Calu3 (cell line): ENCODE measurements at regions not wholly inside any gene's neighbourhood (a gene's known extent, or its start where the extent isn't known, plus 50 kb on each side); places are given as distances from the start of the nearest gene placed in this dataset.
"Not testable (repeated sequence)": the region's sequence is repeated elsewhere in the genome, so short reads cannot be mapped to it uniquely, and the experiment has no call there.

Experiments
- BruUV-seq: library from RNA; stranded (reverse); fragments of 400-500 nt; replicated peaks from 2 replicates; lab custom pipeline; 2021; lab: Mats Ljungman, UMichigan
- CTCF ChIA-PET: fragments of 300-600 bp; sonication (Branson Sonifier 250); formaldehyde crosslinking; loops from one replicate; lab custom pipeline; 2022; ENCODE audit warnings: antibody characterized with exemption; lab: Charles Lee
- DNase-seq: peaks from one replicate; pipeline ENCODE4 v3.0.0; 2022
- H3K27ac Mint-ChIP-seq: one replicate; pipeline ENCODE4 v1.8.0; 2022; ENCODE audit warnings: mixed read lengths; ENCODE audit not compliant: unreplicated experiment
- H3K27me3 Mint-ChIP-seq: one replicate; pipeline ENCODE4 v1.8.0; 2022; ENCODE audit warnings: mixed read lengths; ENCODE audit not compliant: unreplicated experiment
- H3K36me3 Mint-ChIP-seq: one replicate; pipeline ENCODE4 v1.8.0; 2022; ENCODE audit warnings: mild to moderate bottlenecking, moderate library complexity, mixed read lengths; ENCODE audit not compliant: insufficient read depth, unreplicated experiment
- H3K4me1 Mint-ChIP-seq: one replicate; pipeline ENCODE4 v1.8.0; 2022; ENCODE audit warnings: mild to moderate bottlenecking, low read depth, mixed read lengths; ENCODE audit not compliant: unreplicated experiment
- H3K4me3 Mint-ChIP-seq: one replicate; pipeline ENCODE4 v1.8.0; 2022; ENCODE audit warnings: mild to moderate bottlenecking, low read depth, moderate library complexity, mixed read lengths; ENCODE audit not compliant: unreplicated experiment
- H3K9me3 Mint-ChIP-seq: one replicate; pipeline ENCODE4 v1.8.0; 2022; ENCODE audit warnings: low read depth, mixed read lengths; ENCODE audit not compliant: unreplicated experiment
- intact Hi-C: fragments of 100-400 bp; cut with micrococcal nuclease; formaldehyde crosslinking; loops from one replicate; pipeline ENCODE4 v1.10.0; 2022; ENCODE audit not compliant: unreplicated experiment
- TF ChIP-seq, protein P1 (sequence below): fragments of 200-600 bp; IDR thresholded peaks from one replicate; pipeline ENCODE4 v1.8.0; 2022; ENCODE audit warnings: antibody characterized with exemption; ENCODE audit not compliant: unreplicated experiment

DNA sequence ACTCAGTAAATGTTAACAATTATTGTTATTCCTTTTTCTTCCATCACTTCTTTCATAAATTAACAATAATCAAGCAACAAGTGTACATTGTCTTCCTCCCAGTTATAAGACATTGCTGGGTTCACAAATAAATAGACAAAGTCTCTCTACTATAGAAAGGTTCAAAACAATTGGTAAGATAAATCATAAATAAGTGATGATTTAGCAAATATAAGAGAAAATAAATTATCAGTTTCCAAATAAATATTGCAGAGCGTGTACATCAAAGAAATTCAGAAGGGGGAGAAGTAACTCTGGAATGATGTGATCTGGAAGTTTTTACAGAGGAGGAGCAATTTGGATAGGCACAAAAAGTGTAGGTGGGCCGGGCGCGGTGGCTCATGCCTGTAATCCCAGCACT lies 114.2 kb downstream of the BASP1 start:
- CTCF ChIA-PET, result no interaction called here
- no peaks in the 10 kb centered on the region for H3K27me3 Mint-ChIP-seq
- peaks cover 3% of the 10 kb centered on the region for H3K9me3 Mint-ChIP-seq
- no peak overlapping the region for H3K27ac Mint-ChIP-seq
- no peak overlapping the region for H3K4me3 Mint-ChIP-seq
- no TSS peak for BruUV-seq
- no peaks in the 10 kb centered on the region for H3K36me3 Mint-ChIP-seq
- H3K4me1 Mint-ChIP-seq, result no peaks in the 10 kb centered on the region
- DNase-seq, result no peak
- intact Hi-C loops, result no loop called here
- TF ChIP-seq, protein P1, sequence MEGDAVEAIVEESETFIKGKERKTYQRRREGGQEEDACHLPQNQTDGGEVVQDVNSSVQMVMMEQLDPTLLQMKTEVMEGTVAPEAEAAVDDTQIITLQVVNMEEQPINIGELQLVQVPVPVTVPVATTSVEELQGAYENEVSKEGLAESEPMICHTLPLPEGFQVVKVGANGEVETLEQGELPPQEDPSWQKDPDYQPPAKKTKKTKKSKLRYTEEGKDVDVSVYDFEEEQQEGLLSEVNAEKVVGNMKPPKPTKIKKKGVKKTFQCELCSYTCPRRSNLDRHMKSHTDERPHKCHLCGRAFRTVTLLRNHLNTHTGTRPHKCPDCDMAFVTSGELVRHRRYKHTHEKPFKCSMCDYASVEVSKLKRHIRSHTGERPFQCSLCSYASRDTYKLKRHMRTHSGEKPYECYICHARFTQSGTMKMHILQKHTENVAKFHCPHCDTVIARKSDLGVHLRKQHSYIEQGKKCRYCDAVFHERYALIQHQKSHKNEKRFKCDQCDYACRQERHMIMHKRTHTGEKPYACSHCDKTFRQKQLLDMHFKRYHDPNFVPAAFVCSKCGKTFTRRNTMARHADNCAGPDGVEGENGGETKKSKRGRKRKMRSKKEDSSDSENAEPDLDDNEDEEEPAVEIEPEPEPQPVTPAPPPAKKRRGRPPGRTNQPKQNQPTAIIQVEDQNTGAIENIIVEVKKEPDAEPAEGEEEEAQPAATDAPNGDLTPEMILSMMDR, result no peak

DNA sequence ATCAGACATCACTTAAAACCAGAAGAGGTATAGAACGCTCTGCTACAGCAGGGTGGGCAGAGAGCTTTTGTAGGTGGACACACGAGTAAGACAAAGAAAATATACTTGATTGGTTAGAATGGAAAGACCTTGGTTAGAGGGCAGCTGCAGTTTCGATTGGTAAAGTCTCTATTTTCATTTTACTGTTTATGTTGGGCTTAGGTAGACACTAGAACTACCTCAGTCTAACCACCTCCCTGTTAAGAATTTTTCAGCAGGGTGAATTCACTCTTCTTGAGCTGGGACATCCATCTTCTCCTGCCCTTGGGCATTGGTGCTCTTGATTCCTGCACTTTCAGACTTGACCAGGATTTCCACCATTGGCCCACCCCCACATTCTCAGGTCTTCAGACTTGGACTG lies 116.3 kb downstream of the BASP1 start:
- BruUV-seq, result no TSS peak
- intact Hi-C loops, result no loop called here

DNA sequence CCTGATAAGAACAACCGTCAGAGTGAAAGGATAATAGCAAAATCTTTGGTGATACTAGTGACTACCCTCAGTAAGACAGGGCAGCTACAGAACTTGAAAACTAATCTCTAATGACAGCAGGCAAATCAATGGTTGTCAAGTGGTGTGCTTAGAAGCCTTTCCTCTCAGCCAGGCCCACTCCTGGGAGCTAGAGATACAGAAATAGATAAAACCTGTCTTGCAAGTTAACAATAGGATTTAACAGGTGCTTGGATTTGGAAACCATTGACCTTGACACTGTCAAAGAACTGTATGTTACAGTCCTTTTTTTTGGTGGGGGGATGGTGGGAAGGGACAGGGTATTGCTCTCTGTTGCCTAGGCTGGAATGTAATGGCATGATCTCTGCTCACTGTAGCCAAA lies 118.6 kb downstream of the BASP1 start:
- CTCF ChIA-PET, result no interaction called here
- TF ChIP-seq, protein P1, result no peak
- Mint-ChIP-seq H3K36me3 (no peaks in the 10 kb centered on the region), H3K9me3 (peaks cover 6% of the 10 kb centered on the region), H3K4me1 (no peaks in the 10 kb centered on the region), H3K27ac (no peak overlapping the region), H3K4me3 (no peak overlapping the region), H3K27me3 (peaks cover 21% of the 10 kb centered on the region)
- no TSS peak for BruUV-seq
- no peak for DNase-seq
- intact Hi-C loops, result no loop called here

More for the DNA sequence above, 116.3 kb downstream of the BASP1 start:
- H3K4me3 Mint-ChIP-seq, result no peak overlapping the region
- no peak overlapping the region for H3K27ac Mint-ChIP-seq
- CTCF ChIA-PET, result interaction anchor here (0.6 kb wide), 1 partner anchor 851 kb away, joined by 5 read pairs; no protein-coding TSS in a partner anchor
- H3K4me1 Mint-ChIP-seq, result no peaks in the 10 kb centered on the region
- H3K9me3 Mint-ChIP-seq, result peaks cover 4% of the 10 kb centered on the region
- TF ChIP-seq, protein P1, result no peak
- H3K27me3 Mint-ChIP-seq, result peaks cover 8% of the 10 kb centered on the region
- no peak for DNase-seq
- H3K36me3 Mint-ChIP-seq, result no peaks in the 10 kb centered on the region

DNA sequence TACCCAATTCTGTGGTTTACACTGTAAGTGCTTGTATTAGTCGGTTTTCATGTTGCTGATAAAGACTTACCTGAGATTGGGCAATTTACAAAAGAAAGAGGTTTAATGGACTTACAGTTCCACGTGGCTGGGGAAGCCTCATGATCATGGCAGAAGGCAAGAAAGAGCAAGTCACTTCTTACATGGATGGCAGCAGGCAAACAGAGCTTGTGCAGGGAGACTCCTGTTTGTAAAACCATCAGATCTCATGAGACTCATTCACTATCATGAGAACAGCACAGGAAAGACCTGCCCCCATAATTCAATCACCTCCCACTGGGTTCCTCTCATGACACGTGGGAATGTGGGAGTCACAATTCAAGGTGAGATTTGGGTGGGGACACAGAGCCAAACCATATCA lies 119.3 kb downstream of the BASP1 start:
- CTCF ChIA-PET, H3K36me3 Mint-ChIP-seq, H3K4me3 Mint-ChIP-seq, H3K4me1 Mint-ChIP-seq, H3K9me3 Mint-ChIP-seq, BruUV-seq, DNase-seq, intact Hi-C loops, H3K27ac Mint-ChIP-seq: not testable (repeated sequence)
- H3K27me3 Mint-ChIP-seq, result peaks cover 28% of the 10 kb centered on the region

DNA sequence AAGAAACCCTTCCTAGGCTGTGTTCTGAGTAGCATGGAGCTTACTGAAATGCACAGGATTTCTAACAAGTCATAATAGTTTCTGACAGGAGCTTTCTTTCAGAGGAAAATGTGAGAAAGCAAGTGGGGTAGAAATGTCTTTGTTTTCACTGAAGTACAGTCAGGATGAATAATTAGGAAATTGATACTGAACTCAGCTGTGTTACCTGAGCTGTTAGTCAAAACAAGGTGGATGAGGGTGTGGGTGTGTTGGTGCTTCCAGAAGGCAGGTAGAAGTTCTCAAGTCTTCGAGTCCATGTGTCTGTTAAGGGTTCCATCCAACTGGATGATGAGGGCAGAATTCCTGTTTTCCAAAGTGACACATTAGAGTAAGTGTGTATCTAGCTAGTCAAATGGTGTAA lies 122.4 kb downstream of the BASP1 start:
- H3K27ac Mint-ChIP-seq, result no peak overlapping the region
- H3K27me3 Mint-ChIP-seq, result peaks cover 28% of the 10 kb centered on the region
- intact Hi-C loops, result no loop called here
- peaks cover 8% of the 10 kb centered on the region for H3K4me1 Mint-ChIP-seq
- H3K36me3 Mint-ChIP-seq, result no peaks in the 10 kb centered on the region
- no TSS peak for BruUV-seq
- CTCF ChIA-PET, result no interaction called here
- no peak overlapping the region for H3K4me3 Mint-ChIP-seq
- peaks cover 4% of the 10 kb centered on the region for H3K9me3 Mint-ChIP-seq
- no peak for DNase-seq
- TF ChIP-seq, protein P1, result no peak
